Caki2 (cell line): ENCODE measurements at regions not wholly inside any gene's neighbourhood (a gene's known extent, or its start where the extent isn't known, plus 50 kb on each side); places are given as distances from the start of the nearest gene placed in this dataset.

Experiments used
- DNase-seq: peaks from one replicate; pipeline ENCODE4 v3.0.0-alpha.2; 2015; ENCODE audit warnings: low read depth
- in situ Hi-C: cut with HindIII; loops from 2 replicates; pipeline ENCODE4 v1.10.0; 2016; ENCODE audit warnings: low sequenced_read_pairs, low pct_unique_long_range_greater_than_20kb, mixed read lengths

DNA sequence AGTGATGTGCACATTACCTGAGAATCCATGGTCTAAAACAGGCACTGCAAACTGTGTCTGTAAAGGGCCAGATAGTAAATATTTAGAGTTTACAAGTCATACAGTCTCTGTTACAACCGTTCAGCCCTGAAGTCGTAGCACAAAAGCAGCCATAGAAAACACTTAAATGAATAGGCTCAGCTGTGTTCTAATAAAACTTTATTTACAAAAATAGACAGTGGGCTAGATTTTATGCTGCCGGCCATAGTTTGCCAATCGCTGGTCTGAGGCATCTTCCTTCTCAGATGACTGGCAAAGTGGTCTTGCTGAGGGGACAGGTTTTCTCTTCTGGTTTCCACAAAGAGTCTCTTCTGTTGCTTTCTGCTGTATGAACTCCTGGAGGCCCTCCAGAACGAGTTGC, 121.7 kb downstream of the EMX2 start:
- no peak for DNase-seq
- in situ Hi-C loops = no loop called here

DNA sequence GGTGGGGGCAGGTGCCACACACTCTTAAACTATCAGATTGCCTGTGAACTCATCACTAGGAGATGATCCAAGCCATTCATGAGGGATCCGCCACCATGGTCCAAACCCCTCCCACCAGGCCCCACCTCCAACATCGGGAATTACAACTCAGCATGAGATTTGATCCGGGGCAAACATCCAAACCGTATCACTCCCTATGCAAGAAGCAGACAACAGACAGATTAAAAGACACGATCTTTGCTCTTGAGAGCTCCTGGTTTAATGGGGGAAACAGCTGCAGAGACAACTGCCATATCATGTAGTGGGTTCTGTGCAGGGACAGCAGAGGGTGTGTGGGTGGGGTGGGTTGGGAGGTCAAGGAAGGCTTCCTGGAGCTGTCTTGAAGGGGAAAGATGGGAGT, 123.6 kb downstream of the EMX2 start:
- no peak for DNase-seq
- in situ Hi-C loops = no loop called here

DNA sequence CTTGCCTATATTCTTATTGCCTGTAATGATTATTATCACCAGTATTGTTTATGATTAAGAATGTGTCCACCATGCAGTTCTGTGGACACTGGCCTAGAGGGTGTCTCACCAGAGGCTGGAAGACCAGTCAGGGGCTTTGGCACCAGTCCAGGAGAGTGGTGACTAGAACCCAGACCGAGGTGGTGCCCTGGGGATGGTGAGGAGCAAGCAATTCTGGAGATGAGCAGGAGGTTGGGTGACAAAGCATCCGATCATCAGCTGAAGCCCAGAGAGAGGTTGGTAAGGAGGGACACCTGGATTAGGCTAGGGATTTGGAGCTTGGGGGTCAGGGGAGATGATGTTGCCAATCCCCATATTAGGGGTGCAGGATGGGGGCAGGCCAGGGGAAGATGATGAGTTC, 124.4 kb downstream of the EMX2 start:
- no peak for DNase-seq
- in situ Hi-C loops = no loop called here

DNA sequence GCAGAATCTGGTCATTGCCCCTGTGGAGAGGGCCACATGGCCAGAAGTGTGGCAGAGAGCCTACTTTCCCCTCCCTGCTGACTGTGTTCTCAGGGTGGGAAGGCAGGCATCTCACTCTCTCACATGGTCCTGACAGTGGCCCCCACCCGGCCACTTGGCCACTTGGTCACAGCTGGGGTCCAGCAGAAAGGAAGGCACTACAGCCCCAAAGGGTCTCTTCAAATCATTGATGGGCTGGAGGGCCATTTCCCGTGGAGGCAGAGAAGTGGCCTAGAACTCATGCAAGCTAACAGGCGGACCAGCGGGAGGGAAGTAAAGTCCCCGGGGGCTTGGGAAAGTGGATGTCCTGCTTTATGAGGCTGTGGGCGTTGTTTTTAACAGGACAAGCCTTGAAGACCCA, 125.3 kb downstream of the EMX2 start:
- no peak for DNase-seq
- in situ Hi-C loops = no loop called here

DNA sequence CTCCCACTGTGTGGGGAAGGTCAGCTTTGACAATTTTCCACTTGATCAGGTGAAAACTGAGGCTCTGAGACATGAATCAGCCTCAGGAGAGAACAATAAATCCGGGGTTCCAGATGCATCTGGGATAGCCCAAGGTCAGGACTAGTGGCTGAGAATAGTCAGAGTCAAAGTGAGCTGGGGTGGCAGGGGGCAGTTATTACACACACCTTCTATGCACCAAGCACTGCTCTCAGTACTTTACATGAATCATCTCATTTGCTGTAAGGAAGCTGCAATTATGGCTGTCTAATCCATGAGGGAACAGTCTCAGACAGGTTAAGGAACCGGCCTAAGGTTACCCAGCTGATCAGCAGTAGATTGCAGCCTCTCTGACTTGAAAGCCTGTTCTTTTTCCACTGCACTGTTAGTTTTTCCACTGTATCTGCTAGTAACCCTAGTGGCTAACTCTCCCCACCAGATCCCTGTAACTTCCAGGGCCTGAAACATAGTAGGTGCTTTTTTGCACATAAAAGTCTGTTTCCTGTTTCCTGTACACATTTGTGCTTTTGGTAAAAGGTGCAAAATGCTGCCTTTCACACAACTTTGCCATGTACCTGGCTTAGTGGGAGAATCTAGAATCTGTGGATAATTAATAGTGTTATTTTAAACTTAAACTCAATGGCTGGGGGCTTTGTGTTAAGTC, 125.9 kb downstream of the EMX2 start:
- DNase-seq = no peak
- in situ Hi-C loops = no loop called here

DNA sequence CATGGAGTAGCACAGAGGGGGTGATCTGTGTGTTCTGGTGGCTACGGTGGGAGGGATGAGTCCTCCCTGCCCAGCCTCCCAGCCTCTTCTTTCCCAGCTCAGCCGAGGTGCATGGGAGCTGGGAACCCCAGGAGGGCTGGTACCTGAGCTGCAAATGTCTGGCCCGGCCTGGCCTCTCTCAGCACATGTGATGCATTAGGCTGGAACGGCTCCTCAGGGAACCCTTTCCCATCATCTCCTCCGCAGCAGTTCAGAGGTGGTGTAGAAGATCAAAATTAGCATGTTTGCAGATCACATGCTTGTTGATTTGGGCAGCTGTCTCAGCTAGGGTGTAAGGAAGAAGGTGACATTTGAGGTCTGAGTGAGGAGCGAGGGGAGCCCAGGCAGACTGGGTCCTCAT, 126.6 kb downstream of the EMX2 start:
- in situ Hi-C loops = no loop called here
- no peak for DNase-seq

DNA sequence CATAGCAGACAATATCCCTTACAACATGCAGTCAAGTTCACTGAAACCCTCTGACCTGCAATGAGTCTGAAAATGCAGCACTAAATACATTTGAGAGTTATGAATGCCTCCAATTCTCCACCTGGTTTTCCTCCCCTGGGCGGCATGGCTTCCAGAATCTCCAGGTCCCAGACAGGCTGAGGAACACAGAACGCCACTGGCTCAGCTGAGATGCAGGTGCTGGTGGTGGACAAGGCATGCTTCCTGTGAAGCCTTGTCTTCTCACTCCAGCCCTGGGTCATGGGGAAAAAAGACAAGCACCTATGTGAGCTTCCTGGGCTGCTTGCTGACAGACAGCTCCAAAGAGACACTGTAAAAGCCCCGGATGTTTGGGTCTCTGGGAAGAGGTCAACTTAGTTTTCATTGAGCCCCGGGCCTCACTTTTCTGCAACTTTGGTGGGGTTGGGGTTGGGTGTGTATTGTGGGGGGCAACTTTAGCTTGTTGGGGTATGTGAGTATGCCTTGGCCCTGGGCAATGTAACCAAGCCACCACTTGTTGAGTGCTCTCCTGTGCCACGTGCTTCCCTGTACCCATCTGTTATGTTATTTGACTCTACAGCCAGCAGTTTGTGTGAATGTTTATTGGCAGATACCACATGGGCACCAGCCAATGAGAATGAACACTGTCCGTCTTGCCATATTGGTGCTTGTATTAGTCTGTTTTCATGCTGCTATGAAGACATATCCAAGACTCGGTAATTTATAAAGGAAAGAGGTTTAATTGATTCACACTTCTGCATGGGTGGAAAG, 127.8 kb downstream of the EMX2 start:
- in situ Hi-C loops = no loop called here
- DNase-seq = no peak

DNA sequence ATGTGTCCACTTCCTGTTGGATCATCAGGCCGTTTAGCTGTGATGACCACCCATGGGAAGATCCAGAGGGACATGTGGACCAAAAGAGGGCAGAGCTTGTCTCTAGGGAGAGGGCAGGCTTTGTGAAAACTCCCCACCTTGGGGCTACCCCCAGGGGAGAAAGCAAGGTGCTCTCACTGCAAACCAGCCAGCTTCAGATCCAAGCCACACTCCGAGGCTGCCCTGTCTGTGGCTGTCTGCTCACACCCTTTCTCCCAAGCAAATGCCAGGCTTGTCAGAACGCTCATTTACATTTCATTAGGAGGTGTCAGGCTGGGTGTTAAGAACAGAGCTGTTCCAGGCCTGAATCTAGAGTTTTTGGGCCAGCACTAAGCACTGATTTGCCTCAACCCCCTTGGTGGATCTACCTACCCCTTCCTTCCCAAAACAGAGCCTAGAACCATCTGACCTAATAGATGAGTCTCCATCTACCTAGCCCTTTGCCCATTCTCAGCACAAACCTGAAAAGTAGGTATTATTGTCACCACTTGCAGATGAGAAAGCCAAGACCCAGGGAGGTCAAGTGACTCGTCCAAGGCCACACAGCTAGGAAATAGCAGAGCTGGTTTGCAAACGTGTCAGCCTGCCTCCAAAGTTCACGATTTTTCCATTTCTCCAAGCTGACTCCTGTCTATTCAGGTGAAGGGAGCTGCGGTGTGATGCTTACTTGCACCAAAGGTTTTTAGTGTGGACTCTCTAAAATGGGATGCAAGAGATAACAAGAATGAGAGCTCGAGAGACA, 130.9 kb downstream of the EMX2 start:
- DNase-seq = no peak
- in situ Hi-C loops = no loop called here

DNA sequence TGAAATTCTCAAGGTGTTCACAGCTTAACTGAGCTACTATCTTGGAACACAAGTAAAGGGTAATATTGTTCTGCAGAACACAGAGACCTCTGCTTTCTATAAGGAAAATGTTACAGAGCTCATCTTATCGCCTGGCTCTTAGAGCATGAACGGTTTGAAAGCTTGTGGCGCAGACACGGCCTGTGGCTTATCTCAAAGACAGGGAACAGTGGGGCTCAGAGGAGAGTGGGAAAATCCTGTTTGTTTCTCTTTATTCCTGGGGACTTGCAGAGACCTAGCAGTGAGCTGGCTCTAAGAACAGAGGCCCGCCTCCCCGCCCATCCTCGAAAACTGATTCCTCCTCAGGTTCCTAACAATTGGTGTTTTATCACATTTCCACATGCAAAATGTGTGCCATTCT, 131.7 kb downstream of the EMX2 start:
- DNase-seq = no peak

DNA sequence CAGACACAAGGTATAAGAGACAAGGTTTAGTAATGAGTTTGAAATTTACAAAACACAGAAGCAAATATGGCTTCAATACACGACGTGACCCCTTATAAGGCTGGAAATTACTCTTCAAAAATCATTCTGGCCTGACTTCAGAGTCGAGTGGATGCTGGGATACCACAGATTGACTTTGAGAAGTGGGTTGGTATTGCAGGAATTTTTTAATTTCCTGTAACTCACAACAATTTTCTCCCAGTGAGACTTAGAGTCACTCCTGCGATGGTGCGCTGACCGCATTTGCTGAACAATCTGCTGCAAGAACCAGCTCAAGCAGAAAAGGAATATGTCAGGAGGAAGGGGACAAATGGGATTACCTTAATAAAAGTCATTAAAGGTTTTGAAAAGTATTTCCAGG, 132.1 kb downstream of the EMX2 start:
- in situ Hi-C loops = no loop called here
- no peak for DNase-seq

More for the DNA sequence above, 131.7 kb downstream of the EMX2 start:
- in situ Hi-C loops = no loop called here

DNA sequence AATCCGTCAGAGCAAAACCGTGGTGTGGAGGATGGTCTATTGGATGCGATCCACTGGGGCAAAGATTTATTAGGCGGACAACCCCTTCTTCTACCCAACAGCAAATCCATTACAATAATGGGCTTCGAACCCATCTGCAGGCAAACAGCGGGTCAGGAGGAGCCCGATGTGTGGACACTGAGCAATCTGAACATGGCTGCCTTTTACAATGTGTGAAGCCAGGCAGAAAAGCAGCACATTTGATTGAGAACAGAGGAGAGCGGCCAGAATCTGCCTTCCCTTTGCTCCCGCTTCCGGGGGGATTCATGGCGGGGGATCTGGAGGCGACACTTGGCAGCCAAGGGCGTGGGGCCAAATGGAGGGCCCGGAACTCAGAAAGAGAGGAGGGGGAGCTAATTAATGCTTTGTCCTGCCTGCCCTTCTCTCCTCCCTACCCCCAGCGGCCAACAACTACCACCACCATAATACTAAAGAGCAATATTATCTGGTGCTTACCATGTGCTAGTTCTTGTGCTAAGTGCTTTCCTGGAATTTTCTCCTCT, 133.0 kb downstream of the EMX2 start:
- no peak for DNase-seq
- in situ Hi-C loops = no loop called here

DNA sequence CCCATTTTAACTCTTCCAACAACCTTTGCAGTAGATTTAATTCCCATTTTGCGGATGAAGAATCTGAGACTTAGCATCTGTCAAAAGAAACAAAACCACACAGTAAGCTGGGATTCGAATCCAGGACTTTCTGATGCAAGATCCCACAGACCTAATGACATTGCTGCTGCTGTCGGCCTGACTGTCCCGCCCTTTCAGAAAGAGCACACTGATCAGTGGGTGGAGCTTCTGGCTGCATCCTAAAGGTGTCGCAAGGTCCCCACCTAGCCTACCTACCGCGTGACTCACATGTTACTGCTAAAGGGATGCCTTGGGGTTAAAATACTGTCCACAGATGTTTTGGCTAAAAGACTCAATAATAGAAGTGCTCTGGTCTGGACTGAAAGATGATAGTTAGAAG, 134.7 kb downstream of the EMX2 start:
- no peak for DNase-seq
- in situ Hi-C loops = no loop called here

DNA sequence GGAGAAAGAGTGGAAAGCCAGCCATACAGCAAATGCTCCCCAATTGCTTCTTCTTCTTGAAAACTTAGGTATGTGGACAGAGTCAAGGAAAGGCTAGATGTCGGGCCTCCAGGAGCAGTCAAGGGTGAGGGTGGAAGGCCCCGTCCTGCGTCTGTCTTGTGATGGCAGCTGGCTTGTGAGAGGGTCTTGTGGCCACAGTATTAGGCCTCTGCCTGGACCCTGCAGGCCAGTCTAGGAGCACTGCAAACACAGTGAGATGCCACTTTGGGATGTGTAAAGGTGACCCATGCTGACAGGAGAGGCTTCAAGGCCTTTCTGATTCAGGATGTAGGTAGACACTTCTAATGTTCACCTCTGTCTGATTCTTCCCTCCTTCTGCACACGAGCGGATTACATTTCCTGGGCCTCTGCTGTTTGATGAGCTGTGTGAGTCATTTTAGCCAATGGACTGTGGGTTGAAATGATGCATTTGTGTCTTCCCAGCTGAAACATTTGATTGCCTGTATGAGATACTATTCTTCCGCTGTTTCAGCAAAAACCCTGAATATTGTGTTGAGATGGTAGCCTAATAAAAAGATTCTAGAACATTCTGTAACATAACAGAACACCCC, 135.4 kb downstream of the EMX2 start:
- peak; percentile 9 for DNase-seq
- in situ Hi-C loops = no loop called here

DNA sequence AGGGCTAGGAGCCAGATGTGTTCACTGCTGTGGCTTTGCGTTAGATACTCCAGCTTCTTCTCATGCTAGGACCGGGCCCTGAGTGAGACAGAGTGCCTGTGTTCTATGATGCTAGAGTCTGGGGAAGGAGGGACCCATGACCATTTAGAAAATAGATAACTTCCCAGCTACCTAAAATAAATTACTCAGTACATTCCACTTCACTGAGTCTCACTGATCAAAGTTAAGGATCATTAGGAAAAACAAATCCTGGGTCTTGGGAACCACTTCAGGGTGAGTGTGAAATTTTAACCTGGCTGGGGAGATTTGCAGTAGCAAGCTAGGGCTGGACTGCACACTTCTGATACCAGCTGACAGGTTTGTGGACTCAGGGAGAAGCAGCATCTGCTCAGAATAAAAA, 138.1 kb downstream of the EMX2 start:
- peak; percentile 60 for DNase-seq
- in situ Hi-C loops = no loop called here

DNA sequence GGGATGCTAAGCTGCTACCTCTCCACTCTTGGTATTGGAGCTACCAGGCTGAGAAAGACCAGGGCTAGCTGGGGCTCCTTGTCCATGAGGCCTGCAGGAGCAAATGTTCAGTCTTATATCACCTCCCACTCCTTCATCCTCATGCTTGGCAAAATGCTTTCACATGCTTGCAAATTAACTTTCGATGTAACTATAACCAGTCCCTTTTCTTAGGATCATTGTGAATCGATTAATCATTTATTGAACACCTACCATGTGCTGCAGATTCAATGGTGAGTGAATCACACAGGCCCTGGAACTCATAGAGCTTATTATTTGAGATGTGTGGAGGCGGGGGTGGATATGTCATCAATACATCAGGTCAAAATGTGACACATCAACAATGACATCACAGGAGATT, 138.6 kb downstream of the EMX2 start:
- in situ Hi-C loops = no loop called here
- no peak for DNase-seq

DNA sequence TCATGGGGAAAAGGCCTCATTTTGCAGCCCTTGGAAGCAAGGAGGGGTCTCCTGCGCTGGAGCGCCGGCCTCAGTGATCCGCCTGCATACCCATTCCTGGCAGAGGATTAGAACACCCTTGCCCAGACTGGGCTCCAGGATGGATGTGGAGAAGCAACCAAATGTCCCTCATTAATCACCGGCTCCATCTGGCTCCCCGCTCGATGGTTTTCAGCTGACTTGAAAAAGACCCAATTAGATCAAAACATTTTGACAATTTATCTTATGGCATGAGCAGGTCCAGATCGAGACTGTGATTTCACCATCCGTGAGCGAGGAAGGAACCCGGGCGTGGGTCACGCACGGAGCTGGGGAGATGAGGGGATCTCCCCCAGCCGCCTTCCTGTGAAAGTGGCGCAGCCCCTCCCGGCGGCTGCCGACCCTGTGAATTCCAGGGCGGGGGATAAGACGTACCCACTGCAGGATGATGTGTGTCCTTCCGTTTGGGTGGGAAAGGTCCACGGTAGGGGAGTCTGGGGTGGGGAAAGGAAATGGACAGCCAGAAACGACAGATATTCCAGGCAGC, 141.6 kb downstream of the EMX2 start:
- in situ Hi-C loops = no loop called here
- no peak for DNase-seq

DNA sequence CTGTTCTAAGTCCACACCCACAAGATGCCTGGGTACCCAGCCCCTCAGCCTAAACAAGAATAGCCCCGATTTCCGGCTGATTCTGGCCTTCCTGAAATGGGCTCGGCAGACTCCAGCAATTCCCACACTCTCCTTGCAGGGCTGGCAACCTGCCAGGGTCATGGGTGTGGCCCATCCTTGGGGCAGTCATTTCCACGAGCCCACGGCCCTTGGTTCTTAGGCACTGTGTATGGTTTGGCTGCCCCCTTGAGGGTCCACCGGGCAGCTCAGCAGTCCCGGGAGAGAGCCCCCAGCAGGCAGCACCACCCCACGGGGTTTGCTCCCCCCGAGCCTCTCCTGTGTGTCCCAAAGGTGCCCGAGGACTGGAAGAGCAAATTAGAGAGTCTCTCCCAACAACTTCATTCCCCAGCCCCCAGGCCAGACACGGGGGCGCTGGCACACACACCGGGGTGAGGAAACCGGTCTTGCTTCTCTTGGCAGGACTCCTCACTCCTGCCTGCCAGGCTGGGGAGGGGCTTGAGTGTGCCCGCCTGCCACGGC, 142.2 kb downstream of the EMX2 start:
- in situ Hi-C loops = no loop called here
- no peak for DNase-seq

DNA sequence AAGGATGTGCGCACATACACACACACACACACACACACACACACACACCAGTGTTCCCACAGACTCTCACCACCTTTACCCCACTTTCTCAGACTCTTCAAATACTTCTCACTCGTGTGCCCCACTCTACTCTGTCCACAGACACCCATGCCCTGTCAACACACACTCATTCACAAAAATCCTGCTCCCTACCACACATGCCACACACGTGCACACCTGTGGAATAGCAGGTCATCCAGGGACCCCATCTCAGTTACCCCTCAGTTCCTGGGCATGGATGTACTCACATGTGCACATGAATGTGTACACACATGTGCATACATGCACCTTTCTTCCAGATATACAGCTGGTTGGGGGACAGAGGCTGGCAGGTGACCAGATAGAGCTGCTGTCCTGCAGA, 142.9 kb downstream of the EMX2 start:
- in situ Hi-C loops = no loop called here
- no peak for DNase-seq
